ENCODE measurements at regions not wholly inside any gene's neighbourhood (a gene's known extent, or its start where the extent isn't known, plus 50 kb on each side); places are given as distances from the start of the nearest gene placed in this dataset.
"Not testable (repeated sequence)": the region's sequence is repeated elsewhere in the genome, so short reads cannot be mapped to it uniquely, and the experiment has no call there.

- no peak for DNase-seq
- intact Hi-C loops (cut with DNase I): no loop called here
These were observed 128.9 kb upstream of the NR5A2 start for GRCh38 chr1:199898654-199899053.

GRCh38 chr1:199901341-199901740 lies 126.2 kb upstream of the NR5A2 start:
- intact Hi-C loops (cut with DNase I): no loop called here
- DNase-seq: no peak

- DNase-seq: no peak
These were observed 120.1 kb upstream of the NR5A2 start for GRCh38 chr1:199907361-199907760.

GRCh38 chr1:199909137-199909536 lies 118.4 kb upstream of the NR5A2 start:
- DNase-seq: no peak
- intact Hi-C loops (cut with DNase I): no loop called here

More at GRCh38 chr1:199907361-199907760, 120.1 kb upstream of the NR5A2 start:
- intact Hi-C loops (cut with DNase I): no loop called here

GRCh38 chr1:199913318-199913717 lies 114.2 kb upstream of the NR5A2 start:
- intact Hi-C loops (cut with DNase I): no loop called here
- DNase-seq: no peak

GRCh38 chr1:199914546-199914945 lies 113.0 kb upstream of the NR5A2 start:
- intact Hi-C loops (cut with DNase I): no loop called here
- DNase-seq: no peak

- DNase-seq: no peak
These were observed 109.2 kb upstream of the NR5A2 start for GRCh38 chr1:199918196-199918769.

GRCh38 chr1:199920635-199921034 lies 106.9 kb upstream of the NR5A2 start:
- intact Hi-C loops (cut with DNase I): no loop called here
- DNase-seq: no peak

More at GRCh38 chr1:199918196-199918769, 109.2 kb upstream of the NR5A2 start:
- intact Hi-C loops (cut with DNase I): no loop called here

GRCh38 chr1:199929556-199929955 lies 98.0 kb upstream of the NR5A2 start:
- DNase-seq: no peak
- intact Hi-C loops (cut with DNase I): no loop called here

- intact Hi-C loops (cut with DNase I); DNase-seq: not testable (repeated sequence)
These were observed 97.4 kb upstream of the NR5A2 start for GRCh38 chr1:199930067-199930466.

- intact Hi-C loops (cut with DNase I): no loop called here
- no peak for DNase-seq
These were observed 95.7 kb upstream of the NR5A2 start for GRCh38 chr1:199931666-199932377.

GRCh38 chr1:199932462-199932861 lies 95.0 kb upstream of the NR5A2 start:
- no peak for DNase-seq
- intact Hi-C loops (cut with DNase I): no loop called here

- no peak for DNase-seq
- intact Hi-C loops (cut with DNase I): no loop called here
These were observed 91.1 kb upstream of the NR5A2 start for GRCh38 chr1:199936441-199936840.

- DNase-seq: no peak
- intact Hi-C loops (cut with DNase I): no loop called here
These were observed 90.3 kb upstream of the NR5A2 start for GRCh38 chr1:199937161-199937560.

GRCh38 chr1:199937661-199938060 lies 89.8 kb upstream of the NR5A2 start:
- intact Hi-C loops (cut with DNase I): no loop called here
- no peak for DNase-seq

- intact Hi-C loops (cut with DNase I): no loop called here
- DNase-seq: no peak
These were observed 82.5 kb upstream of the NR5A2 start for GRCh38 chr1:199944986-199945385.

GRCh38 chr1:199945591-199945990 lies 81.9 kb upstream of the NR5A2 start:
- DNase-seq: no peak
- intact Hi-C loops (cut with DNase I): no loop called here

- intact Hi-C loops (cut with DNase I): no loop called here
- DNase-seq: no peak
These were observed 81.0 kb upstream of the NR5A2 start for GRCh38 chr1:199946305-199947155.

- intact Hi-C loops (cut with DNase I): no loop called here
- no peak for DNase-seq
These were observed 78.8 kb upstream of the NR5A2 start for GRCh38 chr1:199948587-199949280.

GRCh38 chr1:199951005-199951404 lies 76.5 kb upstream of the NR5A2 start:
- DNase-seq; intact Hi-C loops (cut with DNase I): not testable (repeated sequence)
